Osteocyte (in vitro differentiated cells): ENCODE measurements at regions not wholly inside any gene's neighbourhood (a gene's known extent, or its start where the extent isn't known, plus 50 kb on each side); places are given as distances from the start of the nearest gene placed in this dataset.

Experiments
- DNase-seq: peaks from one replicate; pipeline ENCODE4 v3.0.0; 2021; ENCODE audit warnings: mixed read lengths; ENCODE audit not compliant: unreplicated experiment; ENCODE audit errors: extremely low spot score
- H3K27ac Mint-ChIP-seq: one replicate; pipeline ENCODE4 v1.8.0; 2021; ENCODE audit warnings: mild to moderate bottlenecking, mixed read lengths; ENCODE audit not compliant: unreplicated experiment
- H3K27me3 Mint-ChIP-seq: one replicate; pipeline ENCODE4 v1.8.0; 2021; ENCODE audit warnings: mixed read lengths; ENCODE audit not compliant: unreplicated experiment
- H3K36me3 Mint-ChIP-seq: one replicate; pipeline ENCODE4 v1.8.0; 2021; ENCODE audit warnings: mixed read lengths; ENCODE audit not compliant: unreplicated experiment
- H3K4me1 Mint-ChIP-seq: one replicate; pipeline ENCODE4 v1.8.0; 2021; ENCODE audit warnings: mixed read lengths; ENCODE audit not compliant: unreplicated experiment
- H3K4me3 Mint-ChIP-seq: one replicate; pipeline ENCODE4 v1.8.0; 2021; ENCODE audit warnings: mild to moderate bottlenecking, moderate library complexity, mixed read lengths; ENCODE audit not compliant: unreplicated experiment
- H3K9me3 Mint-ChIP-seq: one replicate; pipeline ENCODE4 v1.8.0; 2021; ENCODE audit warnings: mixed read lengths; ENCODE audit not compliant: unreplicated experiment
- TF ChIP-seq, protein P1 (sequence below): fragments of 200-600 bp; sonication (generic); IDR thresholded peaks from 2 replicates; pipeline ENCODE4 v1.5.0; 2021; ENCODE audit warnings: antibody characterized with exemption, mild to moderate bottlenecking, moderate library complexity

GRCh38 chr9:126750941-126751725, 53.7 kb upstream of the ZBTB43 start:
- H3K4me3 Mint-ChIP-seq = no peak overlapping the region
- TF ChIP-seq, protein P1, sequence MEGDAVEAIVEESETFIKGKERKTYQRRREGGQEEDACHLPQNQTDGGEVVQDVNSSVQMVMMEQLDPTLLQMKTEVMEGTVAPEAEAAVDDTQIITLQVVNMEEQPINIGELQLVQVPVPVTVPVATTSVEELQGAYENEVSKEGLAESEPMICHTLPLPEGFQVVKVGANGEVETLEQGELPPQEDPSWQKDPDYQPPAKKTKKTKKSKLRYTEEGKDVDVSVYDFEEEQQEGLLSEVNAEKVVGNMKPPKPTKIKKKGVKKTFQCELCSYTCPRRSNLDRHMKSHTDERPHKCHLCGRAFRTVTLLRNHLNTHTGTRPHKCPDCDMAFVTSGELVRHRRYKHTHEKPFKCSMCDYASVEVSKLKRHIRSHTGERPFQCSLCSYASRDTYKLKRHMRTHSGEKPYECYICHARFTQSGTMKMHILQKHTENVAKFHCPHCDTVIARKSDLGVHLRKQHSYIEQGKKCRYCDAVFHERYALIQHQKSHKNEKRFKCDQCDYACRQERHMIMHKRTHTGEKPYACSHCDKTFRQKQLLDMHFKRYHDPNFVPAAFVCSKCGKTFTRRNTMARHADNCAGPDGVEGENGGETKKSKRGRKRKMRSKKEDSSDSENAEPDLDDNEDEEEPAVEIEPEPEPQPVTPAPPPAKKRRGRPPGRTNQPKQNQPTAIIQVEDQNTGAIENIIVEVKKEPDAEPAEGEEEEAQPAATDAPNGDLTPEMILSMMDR = no peak
- peak; percentile 74 for DNase-seq
- no peaks in the 10 kb centered on the region for H3K36me3 Mint-ChIP-seq
- no peak overlapping the region for H3K27ac Mint-ChIP-seq
- H3K9me3 Mint-ChIP-seq = no peaks in the 10 kb centered on the region
- peaks cover 47% of the 10 kb centered on the region for H3K27me3 Mint-ChIP-seq
- H3K4me1 Mint-ChIP-seq = no peaks in the 10 kb centered on the region

- H3K36me3 Mint-ChIP-seq = no peaks in the 10 kb centered on the region
- H3K27me3 Mint-ChIP-seq = peaks cover 45% of the 10 kb centered on the region
- no peak overlapping the region for H3K27ac Mint-ChIP-seq
- TF ChIP-seq, protein P1 = no peak
- H3K4me3 Mint-ChIP-seq = no peak overlapping the region
- H3K9me3 Mint-ChIP-seq = no peaks in the 10 kb centered on the region
- DNase-seq = peak; percentile 42
- H3K4me1 Mint-ChIP-seq = no peaks in the 10 kb centered on the region
Observed at GRCh38 chr9:126752376-126752775, 52.5 kb upstream of the ZBTB43 start.

DNA sequence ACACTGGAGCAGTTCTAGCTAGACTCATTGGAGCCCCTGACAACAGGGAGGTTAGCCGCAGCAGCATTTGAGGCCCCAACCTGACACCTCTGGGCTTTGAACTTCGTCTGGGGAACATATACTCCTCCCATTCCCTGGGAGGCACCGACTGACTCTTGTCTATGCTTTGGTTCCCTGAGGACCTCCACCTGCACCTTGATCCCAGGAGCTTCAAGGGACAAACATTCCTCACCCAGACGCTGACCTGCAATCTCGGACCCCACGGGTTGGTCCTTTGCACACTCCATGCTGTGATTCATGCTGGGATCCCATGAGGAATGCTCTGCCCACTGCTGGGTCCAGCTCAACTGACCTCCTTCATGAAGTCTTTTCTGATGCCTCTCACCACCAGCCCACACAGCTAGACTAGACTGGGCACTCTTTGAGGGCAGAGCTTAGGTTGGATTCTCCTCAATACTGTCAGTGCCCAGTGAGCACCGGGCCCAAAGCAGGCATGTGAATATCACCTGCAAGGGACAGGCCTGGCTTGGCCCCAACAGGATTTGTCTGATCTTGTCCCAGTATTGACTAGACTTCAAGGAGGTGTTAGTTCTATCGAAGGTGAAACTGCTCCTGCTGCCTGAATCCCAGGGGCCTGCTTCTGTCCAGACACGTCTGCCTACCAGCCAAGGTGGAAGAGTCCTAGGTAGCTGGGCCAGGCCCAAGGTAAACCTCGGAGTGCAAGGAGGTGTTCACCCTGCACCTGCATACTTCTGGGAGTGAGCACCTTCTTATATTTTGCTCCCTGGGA, 51.8 kb upstream of the ZBTB43 start:
- Mint-ChIP-seq H3K4me1 (no peaks in the 10 kb centered on the region), H3K27ac (no peak overlapping the region), H3K27me3 (peaks cover 39% of the 10 kb centered on the region), H3K36me3 (no peaks in the 10 kb centered on the region), H3K4me3 (no peak overlapping the region), H3K9me3 (no peaks in the 10 kb centered on the region)
- peak; percentile 73 for DNase-seq
- TF ChIP-seq, protein P1 = no peak

GRCh38 chr9:126754436-126755316, 50.2 kb upstream of the ZBTB43 start:
- H3K27me3 Mint-ChIP-seq = peaks cover 34% of the 10 kb centered on the region
- H3K27ac Mint-ChIP-seq = no peak overlapping the region
- peak; percentile 74 for DNase-seq
- no peaks in the 10 kb centered on the region for H3K36me3 Mint-ChIP-seq
- H3K4me1 Mint-ChIP-seq = no peaks in the 10 kb centered on the region
- no peak overlapping the region for H3K4me3 Mint-ChIP-seq
- no peaks in the 10 kb centered on the region for H3K9me3 Mint-ChIP-seq
- TF ChIP-seq, protein P1 = no peak
